SK-N-MC (cell line): ENCODE measurements at regions not wholly inside any gene's neighbourhood (a gene's known extent, or its start where the extent isn't known, plus 50 kb on each side); places are given as distances from the start of the nearest gene placed in this dataset.

Source experiments
- FOXP2 ChIP-seq: optimal IDR thresholded peaks from 2 replicates; pipeline ENCODE3; 2011; ENCODE audit warnings: mild to moderate bottlenecking, moderate library complexity; ENCODE audit not compliant: insufficient read depth; ENCODE audit errors: extremely low read length, control extremely low read depth
- POLR2AphosphoS5 ChIP-seq: IDR thresholded peaks from 2 replicates; pipeline ENCODE4 v1.6.1; 2012; ENCODE audit warnings: mild to moderate bottlenecking, low read depth, low read length, borderline replicate concordance

- no peak for TF ChIP-seq FOXP2
- no peak for TF ChIP-seq POLR2AphosphoS5
Measured at GRCh38 chr13:110822669-110822945, 92.3 kb downstream of the ANKRD10 start.
